ENCODE measurements at regions not wholly inside any gene's neighbourhood (a gene's known extent, or its start where the extent isn't known, plus 50 kb on each side); places are given as distances from the start of the nearest gene placed in this dataset.

DNA sequence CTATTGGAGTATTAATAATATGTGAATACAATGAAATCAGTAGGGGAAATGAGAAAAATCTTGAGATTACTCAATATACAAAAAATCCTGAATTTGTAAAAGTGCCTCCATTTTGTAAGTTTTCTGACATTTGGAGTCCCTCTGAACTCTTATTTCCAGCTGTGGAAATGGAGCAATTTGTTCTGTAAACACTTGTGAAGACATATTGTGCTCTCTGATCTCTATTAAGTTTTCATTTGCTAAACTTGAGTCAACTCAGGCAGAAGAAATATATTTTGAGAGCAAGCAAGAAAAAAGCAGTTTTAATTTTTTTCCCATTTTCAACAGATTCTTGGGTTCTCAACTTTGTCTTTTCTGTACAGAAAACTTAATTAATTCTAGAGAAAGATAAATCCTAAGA is 51.4 kb upstream of the PCDH18 start:
- TF ChIP-seq CTCF (IDR thresholded peaks at IDR 0.05 in 8 of 11, conservative IDR thresholded peaks at IDR 0.05 in 3 of 11) (no peak), POLR2AphosphoS5 (IDR thresholded peaks at IDR 0.05) (no peak), POLR2A (IDR thresholded peaks at IDR 0.05) (no peak)
